IgD-negative memory B cell (primary cell): ENCODE measurements at regions not wholly inside any gene's neighbourhood (a gene's known extent, or its start where the extent isn't known, plus 50 kb on each side); places are given as distances from the start of the nearest gene placed in this dataset.
"Not testable (repeated sequence)": the region's sequence is repeated elsewhere in the genome, so short reads cannot be mapped to it uniquely, and the experiment has no call there.

Source experiments
- H3K27ac Mint-ChIP-seq, 3 donors: one replicate each; pipeline ENCODE4 v1.8.0; 2020 to 2022; ENCODE audit warnings: mild to moderate bottlenecking in 3 of 3, mixed read lengths in 3 of 3, moderate library complexity in 1 of 3
- H3K27me3 Mint-ChIP-seq: one replicate; pipeline ENCODE4 v1.8.0; 2021; ENCODE audit warnings: mixed read lengths
- H3K36me3 Mint-ChIP-seq: one replicate; pipeline ENCODE4 v1.8.0; 2020; ENCODE audit warnings: mild to moderate bottlenecking, mixed read lengths
- H3K4me1 Mint-ChIP-seq, 3 donors: one replicate each; pipeline ENCODE4 v1.8.0; 2020 to 2022; ENCODE audit warnings: mixed read lengths in 3 of 3, mild to moderate bottlenecking in 1 of 3
- H3K4me3 Mint-ChIP-seq, 4 donors: one replicate each; pipeline ENCODE4 v1.8.0; 2020 to 2022; ENCODE audit warnings: mild to moderate bottlenecking in 4 of 4, mixed read lengths in 4 of 4, moderate library complexity in 3 of 4
- H3K9me3 Mint-ChIP-seq, 3 donors: one replicate each; pipeline ENCODE4 v1.8.0; 2020 to 2021; ENCODE audit warnings: mixed read lengths in 3 of 3, mild to moderate bottlenecking in 1 of 3

- Mint-ChIP-seq H3K4me1 (peaks cover 0 to 4% (median 0%) of the 10 kb centered on the region in 3 donors), H3K27ac (no peak overlapping the region), H3K36me3 (no peaks in the 10 kb centered on the region), H3K27me3 (no peaks in the 10 kb centered on the region), H3K4me3 (no peak overlapping the region), H3K9me3 (peaks cover 2 to 7% (median 6%) of the 10 kb centered on the region in 3 donors)
Measured at GRCh38 chr21:21968810-21969209, 970.6 kb downstream of the NCAM2 start.

- peaks cover 0 to 4% (median 0%) of the 10 kb centered on the region in 3 donors for H3K4me1 Mint-ChIP-seq
- H3K27ac Mint-ChIP-seq, result no peak overlapping the region
- H3K27me3 Mint-ChIP-seq, result no peaks in the 10 kb centered on the region
- peaks cover 0 to 6% (median 5%) of the 10 kb centered on the region in 3 donors for H3K9me3 Mint-ChIP-seq
- no peak overlapping the region for H3K4me3 Mint-ChIP-seq
- no peaks in the 10 kb centered on the region for H3K36me3 Mint-ChIP-seq
Measured at GRCh38 chr21:21969211-21969610, 971.0 kb downstream of the NCAM2 start.

- H3K4me1 Mint-ChIP-seq, result peaks cover 0 to 1% (median 0%) of the 10 kb centered on the region in 3 donors
- H3K27ac Mint-ChIP-seq, result no peak overlapping the region
- no peaks in the 10 kb centered on the region for H3K36me3 Mint-ChIP-seq
- no peak overlapping the region for H3K4me3 Mint-ChIP-seq
- H3K27me3 Mint-ChIP-seq, result no peaks in the 10 kb centered on the region
- H3K9me3 Mint-ChIP-seq, result peaks cover 0 to 4% (median 3%) of the 10 kb centered on the region in 3 donors
Measured at GRCh38 chr21:21971384-21971783, 973.2 kb downstream of the NCAM2 start.

GRCh38 chr21:21973806-21974205 is 975.6 kb downstream of the NCAM2 start:
- Mint-ChIP-seq H3K27ac (no peak overlapping the region), H3K27me3 (no peaks in the 10 kb centered on the region), H3K4me1 (peaks cover 0 to 1% (median 0%) of the 10 kb centered on the region in 3 donors), H3K4me3 (no peak overlapping the region), H3K36me3 (no peaks in the 10 kb centered on the region), H3K9me3 (peaks cover 0 to 4% (median 3%) of the 10 kb centered on the region in 3 donors)

- no peak overlapping the region for H3K4me3 Mint-ChIP-seq
- no peak overlapping the region for H3K27ac Mint-ChIP-seq
- peaks cover 2% of the 10 kb centered on the region for H3K36me3 Mint-ChIP-seq
- peaks cover 3 to 12% (median 10%) of the 10 kb centered on the region in 3 donors for H3K9me3 Mint-ChIP-seq
- H3K27me3 Mint-ChIP-seq, result no peaks in the 10 kb centered on the region
- no peaks in the 10 kb centered on the region for H3K4me1 Mint-ChIP-seq
Measured at GRCh38 chr21:21996891-21997290, 998.7 kb downstream of the NCAM2 start.

- Mint-ChIP-seq H3K4me3 (no peak overlapping the region), H3K27me3 (no peaks in the 10 kb centered on the region), H3K27ac (no peak overlapping the region), H3K4me1 (no peaks in the 10 kb centered on the region), H3K9me3 (peaks cover 3 to 12% (median 10%) of the 10 kb centered on the region in 3 donors), H3K36me3 (peaks cover 2% of the 10 kb centered on the region)
Measured at GRCh38 chr21:21997390-21998333, 999.5 kb downstream of the NCAM2 start.

- no peaks in the 10 kb centered on the region for H3K4me1 Mint-ChIP-seq
- H3K4me3 Mint-ChIP-seq, result no peak overlapping the region
- H3K27me3 Mint-ChIP-seq, result no peaks in the 10 kb centered on the region
- peaks cover 0 to 10% (median 0%) of the 10 kb centered on the region in 3 donors for H3K9me3 Mint-ChIP-seq
- H3K36me3 Mint-ChIP-seq, result no peaks in the 10 kb centered on the region
- H3K27ac Mint-ChIP-seq, result no peak overlapping the region
Measured at GRCh38 chr21:22019766-22020165, 1021.6 kb downstream of the NCAM2 start.

GRCh38 chr21:22020221-22020620 is 1022.0 kb downstream of the NCAM2 start:
- Mint-ChIP-seq H3K4me3 (no peak overlapping the region), H3K9me3 (peaks cover 0 to 10% (median 0%) of the 10 kb centered on the region in 3 donors)

GRCh38 chr21:22023896-22024295 is 1025.7 kb downstream of the NCAM2 start:
- H3K36me3 Mint-ChIP-seq, H3K27me3 Mint-ChIP-seq, H3K27ac Mint-ChIP-seq, H3K4me1 Mint-ChIP-seq, H3K9me3 Mint-ChIP-seq, H3K4me3 Mint-ChIP-seq: not testable (repeated sequence)

More at GRCh38 chr21:22020221-22020620, 1022.0 kb downstream of the NCAM2 start:
- H3K27ac Mint-ChIP-seq, result no peak overlapping the region
- H3K4me1 Mint-ChIP-seq, result no peaks in the 10 kb centered on the region
- H3K27me3 Mint-ChIP-seq, result no peaks in the 10 kb centered on the region
- H3K36me3 Mint-ChIP-seq, result no peaks in the 10 kb centered on the region

- Mint-ChIP-seq H3K4me1 (no peaks in the 10 kb centered on the region), H3K27ac (no peak overlapping the region), H3K27me3 (no peaks in the 10 kb centered on the region), H3K4me3 (no peak overlapping the region), H3K9me3 (no peaks in the 10 kb centered on the region), H3K36me3 (no peaks in the 10 kb centered on the region)
Measured at GRCh38 chr21:22044431-22044830, 1046.2 kb downstream of the NCAM2 start.

GRCh38 chr21:22046576-22046975 is 1048.4 kb downstream of the NCAM2 start:
- Mint-ChIP-seq H3K4me1 (no peaks in the 10 kb centered on the region), H3K36me3 (no peaks in the 10 kb centered on the region), H3K27ac (no peak overlapping the region), H3K27me3 (no peaks in the 10 kb centered on the region), H3K4me3 (no peak overlapping the region), H3K9me3 (no peaks in the 10 kb centered on the region)

- peaks cover 0 to 3% (median 0%) of the 10 kb centered on the region in 3 donors for H3K9me3 Mint-ChIP-seq
- H3K27me3 Mint-ChIP-seq, result no peaks in the 10 kb centered on the region
- no peaks in the 10 kb centered on the region for H3K4me1 Mint-ChIP-seq
- H3K36me3 Mint-ChIP-seq, result no peaks in the 10 kb centered on the region
- no peak overlapping the region for H3K27ac Mint-ChIP-seq
- no peak overlapping the region for H3K4me3 Mint-ChIP-seq
Measured at GRCh38 chr21:22056904-22057303, 1058.7 kb downstream of the NCAM2 start.

GRCh38 chr21:22062472-22063139 is 1064.4 kb downstream of the NCAM2 start:
- no peak overlapping the region for H3K4me3 Mint-ChIP-seq
- H3K9me3 Mint-ChIP-seq, result peaks cover 2 to 3% (median 2%) of the 10 kb centered on the region in 3 donors
- no peaks in the 10 kb centered on the region for H3K4me1 Mint-ChIP-seq
- no peak overlapping the region for H3K27ac Mint-ChIP-seq
- H3K36me3 Mint-ChIP-seq, result no peaks in the 10 kb centered on the region
- H3K27me3 Mint-ChIP-seq, result no peaks in the 10 kb centered on the region

GRCh38 chr21:22063140-22063539 is 1064.9 kb downstream of the NCAM2 start:
- no peaks in the 10 kb centered on the region for H3K4me1 Mint-ChIP-seq
- no peak overlapping the region for H3K27ac Mint-ChIP-seq
- H3K4me3 Mint-ChIP-seq, result no peak overlapping the region
- no peaks in the 10 kb centered on the region for H3K36me3 Mint-ChIP-seq
- H3K9me3 Mint-ChIP-seq, result peaks cover 2 to 3% (median 2%) of the 10 kb centered on the region in 3 donors
- no peaks in the 10 kb centered on the region for H3K27me3 Mint-ChIP-seq

- peaks cover 1 to 5% (median 2%) of the 10 kb centered on the region in 3 donors for H3K9me3 Mint-ChIP-seq
- H3K27me3 Mint-ChIP-seq, result no peaks in the 10 kb centered on the region
- no peak overlapping the region for H3K4me3 Mint-ChIP-seq
- H3K36me3 Mint-ChIP-seq, result no peaks in the 10 kb centered on the region
- H3K27ac Mint-ChIP-seq, result no peak overlapping the region
- no peaks in the 10 kb centered on the region for H3K4me1 Mint-ChIP-seq
Measured at GRCh38 chr21:22076471-22076870, 1078.3 kb downstream of the NCAM2 start.
